NCI-H2081 treated with DMSO at 0.1 percent for 48 hours (cell line): ENCODE measurements at regions not wholly inside any gene's neighbourhood (a gene's known extent, or its start where the extent isn't known, plus 50 kb on each side); places are given as distances from the start of the nearest gene placed in this dataset.
"Not testable (repeated sequence)": the region's sequence is repeated elsewhere in the genome, so short reads cannot be mapped to it uniquely, and the experiment has no call there.

ENCODE experiments used
- DNase-seq: peaks from one replicate; lab custom pipeline; 2025; lab: John Stamatoyannopoulos, UW

DNA sequence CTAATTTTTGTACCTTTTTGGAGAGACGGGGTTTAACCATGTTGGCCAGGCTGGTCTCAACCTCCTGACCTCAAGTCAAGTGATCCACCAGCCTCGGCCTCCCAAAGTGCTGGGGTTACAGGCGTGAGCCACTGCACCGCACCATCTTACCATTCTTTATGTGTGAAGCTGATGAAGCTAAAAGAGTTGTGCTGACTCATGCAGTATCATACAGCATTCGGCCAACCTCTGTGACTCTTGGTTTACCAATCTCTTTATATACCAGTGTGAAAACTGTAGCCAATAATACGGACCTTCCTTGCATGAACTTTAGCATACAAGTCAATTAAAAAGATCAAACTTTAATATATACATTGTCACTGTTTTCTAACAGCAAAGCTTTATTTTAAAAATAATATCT lies 878.2 kb upstream of the MBL2 start:
- DNase-seq, result no peak

DNA sequence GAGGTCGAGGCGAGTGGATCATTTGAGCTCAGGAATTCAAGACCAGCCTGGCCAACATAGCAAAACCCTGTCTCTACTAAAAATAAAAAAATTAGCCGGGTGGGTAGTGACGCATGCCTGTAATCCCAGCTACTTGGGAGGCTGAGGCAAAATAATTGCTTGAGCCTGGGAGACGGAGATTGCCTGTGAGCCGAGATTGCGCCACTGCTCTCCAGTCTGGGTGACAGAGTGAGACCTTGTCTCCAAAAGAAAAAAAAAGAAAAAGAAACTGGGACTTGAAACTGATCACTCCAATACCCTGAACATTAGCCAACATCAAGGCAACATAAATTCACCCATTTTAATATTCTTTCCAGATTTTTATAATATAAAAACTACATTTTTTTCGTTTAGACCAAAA lies 874.6 kb upstream of the MBL2 start:
- DNase-seq, result not testable (repeated sequence)

DNA sequence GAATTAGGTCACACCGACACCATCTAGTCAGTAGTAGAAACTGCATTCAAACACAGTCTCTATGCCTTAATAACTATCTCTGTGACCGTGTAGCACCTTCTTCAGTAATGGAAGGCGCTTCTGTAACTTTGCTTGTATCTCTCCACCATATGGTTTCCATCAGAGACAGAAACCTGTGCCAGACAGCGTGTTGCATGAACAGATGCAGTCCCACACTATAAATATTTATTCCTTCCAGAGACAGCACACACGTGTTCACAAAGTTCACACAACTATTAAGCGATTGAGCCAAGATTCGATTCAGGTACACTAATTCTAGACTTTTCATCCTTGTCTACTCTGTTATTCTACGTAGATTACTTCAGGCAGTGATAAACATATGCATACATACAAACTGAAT lies 873.9 kb upstream of the MBL2 start:
- DNase-seq, result no peak

GRCh38 chr10:53645951-53646350 lies 873.4 kb upstream of the MBL2 start:
- no peak for DNase-seq

DNA sequence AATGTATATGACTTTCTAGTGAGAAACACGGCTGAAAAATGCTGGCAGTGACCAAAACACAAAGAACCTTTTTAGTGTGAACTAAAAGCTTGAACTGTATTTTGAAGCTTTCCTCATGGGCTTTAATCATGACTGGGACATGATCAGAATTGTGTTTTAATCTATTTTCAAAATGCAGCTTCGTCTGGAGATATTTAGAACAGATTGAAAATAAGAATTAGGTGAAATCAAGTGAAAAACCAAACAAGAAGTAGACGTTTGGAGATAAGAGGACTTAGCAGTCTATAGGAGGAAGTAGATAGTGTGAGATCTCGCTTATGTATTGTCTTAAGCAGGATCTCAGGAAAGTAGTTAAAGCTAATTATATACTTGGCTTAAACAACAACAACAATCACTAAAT lies 865.4 kb upstream of the MBL2 start:
- no peak for DNase-seq

DNA sequence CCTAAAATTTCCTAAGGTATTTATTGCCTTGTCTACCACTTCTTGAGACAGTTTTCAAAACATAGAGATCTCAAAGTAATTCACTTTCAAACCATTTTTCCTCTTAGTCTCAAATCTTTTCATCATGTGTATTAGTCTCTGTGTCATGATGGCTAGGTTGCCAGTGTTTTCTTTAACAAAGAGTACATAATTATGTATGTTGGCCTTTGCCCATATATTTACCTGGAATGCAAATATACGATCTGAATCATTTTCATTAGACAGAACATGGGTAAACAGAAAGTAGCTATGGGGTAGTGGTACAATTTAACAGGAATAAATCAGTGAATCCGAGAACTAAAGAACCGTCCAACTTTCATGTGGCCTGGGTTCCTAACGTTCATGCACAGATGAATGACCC lies 852.1 kb upstream of the MBL2 start:
- no peak for DNase-seq

DNA sequence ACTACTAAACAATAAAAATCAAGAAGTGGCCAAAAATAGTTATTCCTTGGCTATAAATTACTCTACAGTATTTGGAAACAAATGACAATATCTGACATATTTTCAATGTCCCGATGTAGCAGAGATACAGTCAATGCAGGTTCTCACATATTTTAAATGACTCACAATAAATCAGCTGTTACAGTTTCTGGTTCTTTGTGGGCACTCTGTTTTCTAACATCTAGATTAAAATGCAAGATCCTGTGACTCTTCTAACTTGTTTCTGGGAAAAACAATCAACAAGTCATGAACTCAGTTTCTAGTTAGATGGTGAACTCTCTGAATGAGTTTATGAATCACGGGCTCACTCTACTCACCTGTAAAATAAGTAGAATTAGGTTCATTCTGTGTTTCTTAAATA lies 849.6 kb upstream of the MBL2 start:
- DNase-seq, result no peak

GRCh38 chr10:53619671-53620070 lies 847.1 kb upstream of the MBL2 start:
- DNase-seq, result no peak

DNA sequence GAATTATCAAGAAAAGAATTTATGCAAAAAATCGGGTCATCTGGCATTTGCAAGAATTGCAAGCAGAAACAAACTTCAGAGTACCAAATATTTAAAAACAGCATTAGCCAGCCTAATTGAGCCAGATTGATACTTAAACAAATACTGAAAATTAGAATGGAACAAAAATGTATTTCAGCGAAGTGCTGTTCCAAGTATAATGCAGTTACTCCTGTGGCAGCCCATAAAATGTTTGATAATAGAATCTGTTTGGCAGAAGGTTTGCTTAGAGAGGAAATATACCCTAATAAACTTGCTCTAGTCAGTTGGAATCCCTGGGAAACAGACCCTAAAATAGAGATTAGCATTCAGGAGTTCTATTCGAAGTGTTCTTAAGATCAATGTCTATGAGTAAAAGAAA lies 835.1 kb upstream of the MBL2 start:
- DNase-seq, result no peak

DNA sequence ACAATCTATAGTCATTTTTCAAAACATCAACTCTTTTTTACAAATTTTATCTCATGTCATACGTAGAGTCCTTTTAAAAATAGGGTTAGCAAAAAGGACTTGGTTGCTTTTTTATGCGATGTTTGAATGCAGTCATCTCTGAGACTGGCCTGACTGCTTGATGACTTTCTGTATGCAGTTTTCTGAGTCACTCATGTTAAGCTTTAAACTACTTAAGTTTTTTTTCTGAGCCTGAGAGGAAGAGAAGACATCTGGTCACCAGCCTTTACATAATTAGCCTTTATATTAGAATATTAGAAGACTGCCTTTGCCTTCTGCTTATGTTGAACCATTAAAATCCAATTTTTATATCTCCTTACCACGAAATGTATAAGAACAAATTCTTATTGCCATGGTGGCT lies 834.4 kb upstream of the MBL2 start:
- DNase-seq, result no peak

DNA sequence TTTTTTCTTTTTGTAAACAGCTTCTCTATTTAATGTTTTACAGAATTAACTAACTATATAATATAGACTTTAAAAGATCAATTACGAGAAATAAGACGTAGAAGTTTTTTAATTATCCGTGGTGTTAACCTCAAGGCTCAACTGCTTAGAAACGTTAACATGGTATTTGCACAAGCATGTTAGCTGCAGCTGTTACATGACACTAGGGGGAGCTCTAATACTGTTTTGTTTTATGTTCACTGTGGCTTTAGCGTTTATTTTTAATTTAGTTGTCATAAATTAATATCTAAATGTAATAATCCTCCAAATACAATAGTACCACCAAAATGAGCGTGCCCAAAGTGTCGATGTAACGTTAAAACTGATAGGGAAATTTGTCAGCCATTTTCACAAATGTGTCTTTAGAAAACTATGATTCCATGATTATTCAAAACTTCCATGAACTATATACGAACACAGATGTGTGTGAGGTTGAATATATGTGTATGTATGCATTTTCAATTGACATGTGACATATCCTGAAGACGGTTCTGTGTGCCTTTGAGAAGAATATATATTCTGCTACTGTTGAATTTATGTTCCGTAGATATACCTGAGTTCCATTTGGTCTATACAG lies 828.8 kb upstream of the MBL2 start:
- DNase-seq, result no peak

DNA sequence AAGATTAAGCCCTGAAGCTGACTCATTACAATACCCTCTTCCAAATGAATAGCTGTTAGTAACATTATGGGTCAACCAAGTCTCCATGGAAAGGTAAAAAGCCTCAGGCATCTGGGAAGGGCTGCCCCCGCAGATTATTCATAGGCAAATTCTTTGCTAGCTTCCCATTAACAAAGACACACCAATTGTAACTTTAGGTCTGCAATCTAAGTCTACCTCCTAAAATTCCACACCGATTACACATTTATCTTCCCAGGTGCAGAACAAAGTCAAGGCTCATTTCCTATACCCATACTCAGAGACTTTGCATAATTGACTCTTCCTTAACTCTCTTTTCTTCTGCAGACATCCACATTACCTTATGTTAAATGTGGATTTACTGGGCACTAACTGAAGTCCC lies 826.3 kb upstream of the MBL2 start:
- no peak for DNase-seq

- DNase-seq, result no peak
Observed at GRCh38 chr10:53597835-53598251, 825.3 kb upstream of the MBL2 start.

- no peak for DNase-seq
Observed at GRCh38 chr10:53580465-53580864, 807.9 kb upstream of the MBL2 start.

DNA sequence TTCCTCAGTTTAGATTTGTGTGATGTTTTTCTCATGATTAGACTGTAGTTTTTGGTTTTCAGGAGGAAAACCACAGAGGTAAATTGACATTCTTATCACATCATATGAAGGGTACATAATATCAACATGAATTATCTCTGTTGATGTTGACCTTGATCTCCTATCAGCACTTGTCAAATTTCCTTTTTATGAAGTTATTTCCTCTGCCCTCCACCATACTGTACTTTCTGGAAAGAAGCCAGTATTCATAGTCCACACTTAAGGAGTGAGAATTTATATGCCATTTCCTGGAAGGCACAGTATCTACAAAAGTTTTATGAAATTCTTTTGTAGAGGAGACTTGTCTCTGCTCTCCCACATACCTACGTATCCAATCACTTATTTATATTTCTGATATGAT lies 807.2 kb upstream of the MBL2 start:
- DNase-seq, result no peak

- no peak for DNase-seq
Observed at GRCh38 chr10:53574024-53574423, 801.4 kb upstream of the MBL2 start.

DNA sequence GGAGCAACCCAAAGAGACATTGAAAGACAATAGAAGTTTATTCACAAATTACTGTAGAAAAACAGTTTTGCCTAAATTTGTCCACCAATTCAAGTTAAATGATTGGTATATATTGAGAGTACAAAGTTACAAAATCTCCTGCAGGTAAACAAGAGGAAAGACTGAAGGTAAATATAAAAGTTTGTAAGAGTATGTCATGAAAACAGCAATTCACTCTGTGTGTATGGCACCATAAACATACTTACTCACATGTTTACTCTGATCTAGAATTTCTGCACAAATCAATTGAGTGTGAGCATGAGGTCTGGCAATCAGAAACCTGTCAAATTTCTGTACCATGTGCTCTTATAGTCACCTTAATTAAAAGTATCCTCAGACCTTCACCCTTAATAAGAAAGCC lies 800.9 kb upstream of the MBL2 start:
- DNase-seq, result no peak

- DNase-seq, result no peak
Observed at GRCh38 chr10:53572799-53573198, 800.2 kb upstream of the MBL2 start.

DNA sequence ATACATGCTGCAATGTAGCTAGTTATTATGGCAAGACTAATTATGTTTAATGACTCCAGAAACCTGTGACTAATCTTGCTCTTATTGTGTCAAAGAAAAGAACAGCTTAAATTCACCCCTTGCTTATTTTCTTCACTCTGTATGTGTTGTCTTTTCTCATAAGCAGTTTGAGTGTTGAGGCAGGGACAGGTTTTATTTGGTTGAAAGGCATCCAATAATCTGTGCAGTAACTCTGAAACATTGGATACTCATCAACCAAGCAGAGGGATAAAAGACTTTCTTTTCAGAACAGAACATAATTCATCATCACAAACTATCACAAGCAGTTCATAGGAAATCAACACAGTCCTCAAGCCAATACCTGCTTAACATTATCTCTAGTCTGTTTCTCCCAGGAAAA lies 797.6 kb upstream of the MBL2 start:
- no peak for DNase-seq

GRCh38 chr10:53569455-53569854 lies 796.9 kb upstream of the MBL2 start:
- no peak for DNase-seq

DNA sequence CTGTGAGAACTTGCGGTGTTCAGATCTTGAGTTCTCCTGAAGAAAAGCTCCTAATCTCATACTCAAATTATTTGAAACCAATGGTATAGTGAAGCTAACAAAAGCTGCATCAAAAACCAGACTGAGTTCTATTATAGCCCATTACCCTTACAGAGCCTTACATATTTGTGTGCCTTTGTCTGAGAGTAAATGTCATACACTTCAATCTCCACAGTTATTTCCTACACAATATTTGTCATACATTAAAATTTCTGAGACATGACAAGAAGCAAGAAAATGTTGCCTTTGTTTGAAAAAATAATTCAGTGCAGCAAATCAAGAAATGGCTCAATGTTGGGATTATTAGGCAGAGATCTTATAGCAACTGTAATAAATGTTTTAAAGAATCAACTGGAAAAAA lies 776.1 kb upstream of the MBL2 start:
- DNase-seq, result no peak

- DNase-seq, result no peak
Observed at GRCh38 chr10:53547364-53547763, 774.8 kb upstream of the MBL2 start.

GRCh38 chr10:53543410-53543809 lies 770.8 kb upstream of the MBL2 start:
- no peak for DNase-seq

DNA sequence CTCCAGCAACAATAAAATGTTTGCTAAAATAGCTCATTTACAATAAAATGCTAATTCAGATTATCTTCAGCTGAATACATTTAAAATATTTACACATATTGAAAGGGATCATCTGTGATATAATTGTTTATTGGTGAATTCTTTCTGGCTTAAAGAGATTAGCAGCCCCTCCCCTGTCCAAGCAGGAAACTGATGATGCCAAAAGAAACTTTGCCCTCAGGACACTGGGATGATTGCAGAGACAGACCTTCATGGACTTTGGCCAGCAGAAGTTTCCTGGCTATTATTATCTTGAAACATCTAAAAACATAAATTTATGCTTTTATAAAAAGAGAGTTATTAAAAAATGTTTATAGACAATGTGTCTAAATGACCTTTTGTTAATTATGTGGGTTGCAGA lies 764.9 kb upstream of the MBL2 start:
- no peak for DNase-seq

GRCh38 chr10:53536322-53536721 lies 763.7 kb upstream of the MBL2 start:
- DNase-seq, result no peak
